ENCODE measurements at regions not wholly inside any gene's neighbourhood (a gene's known extent, or its start where the extent isn't known, plus 50 kb on each side); places are given as distances from the start of the nearest gene placed in this dataset.
"Not testable (repeated sequence)": the region's sequence is repeated elsewhere in the genome, so short reads cannot be mapped to it uniquely, and the experiment has no call there.

DNA sequence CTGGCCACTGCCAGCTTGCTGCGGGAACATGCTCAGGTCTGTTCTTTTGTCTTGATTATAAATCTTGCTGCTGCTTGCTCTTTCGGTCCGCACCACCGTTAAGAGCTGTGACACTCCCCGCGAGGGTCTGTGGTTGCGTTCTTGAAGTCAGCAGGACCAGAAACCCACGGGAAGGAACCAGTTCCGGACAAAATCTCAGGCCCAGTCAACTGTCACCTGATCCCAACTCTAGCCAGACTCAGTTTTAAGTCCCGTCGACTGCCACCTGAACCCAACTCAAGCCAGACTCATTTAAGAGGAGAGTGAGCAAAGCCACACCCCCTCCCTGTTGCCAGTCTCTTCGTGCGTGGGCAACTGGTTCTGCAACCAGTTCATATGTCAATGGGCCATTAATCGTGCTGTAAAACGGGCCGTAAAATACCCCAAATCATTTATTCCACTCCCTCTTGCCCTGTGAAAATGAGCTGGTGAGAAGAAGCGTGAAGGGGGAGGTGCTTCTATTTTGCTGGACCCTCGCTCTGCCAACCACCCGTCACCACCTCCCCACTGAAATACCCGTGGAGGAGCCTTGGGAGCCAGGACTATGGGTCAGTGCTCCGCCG lies 224.3 kb downstream of the NDUFA10 start:
- TF ChIP-seq, protein P1, sequence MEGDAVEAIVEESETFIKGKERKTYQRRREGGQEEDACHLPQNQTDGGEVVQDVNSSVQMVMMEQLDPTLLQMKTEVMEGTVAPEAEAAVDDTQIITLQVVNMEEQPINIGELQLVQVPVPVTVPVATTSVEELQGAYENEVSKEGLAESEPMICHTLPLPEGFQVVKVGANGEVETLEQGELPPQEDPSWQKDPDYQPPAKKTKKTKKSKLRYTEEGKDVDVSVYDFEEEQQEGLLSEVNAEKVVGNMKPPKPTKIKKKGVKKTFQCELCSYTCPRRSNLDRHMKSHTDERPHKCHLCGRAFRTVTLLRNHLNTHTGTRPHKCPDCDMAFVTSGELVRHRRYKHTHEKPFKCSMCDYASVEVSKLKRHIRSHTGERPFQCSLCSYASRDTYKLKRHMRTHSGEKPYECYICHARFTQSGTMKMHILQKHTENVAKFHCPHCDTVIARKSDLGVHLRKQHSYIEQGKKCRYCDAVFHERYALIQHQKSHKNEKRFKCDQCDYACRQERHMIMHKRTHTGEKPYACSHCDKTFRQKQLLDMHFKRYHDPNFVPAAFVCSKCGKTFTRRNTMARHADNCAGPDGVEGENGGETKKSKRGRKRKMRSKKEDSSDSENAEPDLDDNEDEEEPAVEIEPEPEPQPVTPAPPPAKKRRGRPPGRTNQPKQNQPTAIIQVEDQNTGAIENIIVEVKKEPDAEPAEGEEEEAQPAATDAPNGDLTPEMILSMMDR (IDR thresholded peaks at IDR 0.05; ENCODE audit: partially characterized antibody, unreplicated experiment) = no peak
- Mint-ChIP-seq H3K4me3 (ENCODE audit: unreplicated experiment) (no peak overlapping the region), H3K9me3 (ENCODE audit: unreplicated experiment) (peaks cover 2% of the 10 kb centered on the region), H3K36me3 (ENCODE audit: unreplicated experiment) (peaks cover 7% of the 10 kb centered on the region), H3K27ac (ENCODE audit: unreplicated experiment) (no peak overlapping the region), H3K4me1 (ENCODE audit: low read depth, unreplicated experiment) (peaks cover 6% of the 10 kb centered on the region), H3K27me3 (ENCODE audit: unreplicated experiment) (peaks cover 4% of the 10 kb centered on the region)
- DNase-seq = no peak

DNA sequence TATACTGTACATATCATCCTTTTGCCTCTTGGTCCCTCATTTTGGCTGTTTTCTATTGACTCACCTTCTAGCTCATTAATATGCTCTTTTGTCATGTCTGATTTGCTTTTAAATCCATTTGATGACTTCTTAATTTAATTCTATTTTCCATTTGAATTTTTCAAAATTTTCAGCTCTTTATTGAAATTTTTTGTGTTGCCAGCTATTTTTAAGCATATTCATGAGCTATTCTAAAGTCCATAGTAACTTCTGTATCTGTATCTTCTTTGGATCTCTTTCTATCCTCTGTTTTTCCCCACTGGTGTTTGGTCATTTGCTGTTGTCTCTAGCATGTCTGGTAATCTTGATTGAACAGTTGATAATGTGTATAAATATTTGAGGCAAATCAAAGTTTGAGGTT lies 227.8 kb downstream of the NDUFA10 start:
- Mint-ChIP-seq H3K4me1 (ENCODE audit: low read depth, unreplicated experiment) (peaks cover 8% of the 10 kb centered on the region), H3K27ac (ENCODE audit: unreplicated experiment) (peak overlapping the region; percentile 9), H3K36me3 (ENCODE audit: unreplicated experiment) (peaks cover 7% of the 10 kb centered on the region), H3K9me3 (ENCODE audit: unreplicated experiment) (peaks cover 1% of the 10 kb centered on the region), H3K27me3 (ENCODE audit: unreplicated experiment) (peaks cover 2% of the 10 kb centered on the region), H3K4me3 (ENCODE audit: unreplicated experiment) (no peak overlapping the region)
- no peak for DNase-seq
- TF ChIP-seq, protein P1 (IDR thresholded peaks at IDR 0.05; ENCODE audit: partially characterized antibody, unreplicated experiment) = no peak

DNA sequence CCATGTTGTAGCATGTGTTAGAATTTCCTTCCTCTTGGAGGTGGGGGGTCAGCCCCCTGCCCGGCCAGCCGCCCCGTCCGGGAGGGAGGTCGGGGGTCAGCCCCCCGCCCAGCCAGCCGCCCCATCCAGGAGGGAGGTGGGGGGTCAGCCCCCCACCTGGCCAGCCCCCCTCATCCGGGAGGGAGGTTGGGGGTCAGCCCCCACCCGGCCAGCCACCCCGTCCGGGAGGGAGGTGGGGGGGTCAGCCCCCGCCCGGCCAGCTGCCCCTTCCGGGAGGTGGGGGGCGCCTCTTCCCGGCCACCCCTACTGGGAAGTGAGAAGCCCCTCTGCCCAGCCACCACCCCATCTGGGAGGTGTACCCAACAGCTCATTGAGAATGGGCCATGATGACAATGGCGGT lies 229.4 kb downstream of the NDUFA10 start:
- H3K27me3 Mint-ChIP-seq (ENCODE audit: unreplicated experiment); DNase-seq; H3K9me3 Mint-ChIP-seq (ENCODE audit: unreplicated experiment); H3K4me3 Mint-ChIP-seq (ENCODE audit: unreplicated experiment); H3K36me3 Mint-ChIP-seq (ENCODE audit: unreplicated experiment): not testable (repeated sequence)
- peaks cover 15% of the 10 kb centered on the region for H3K4me1 Mint-ChIP-seq (ENCODE audit: low read depth, unreplicated experiment)
- peak overlapping the region; percentile 62 for H3K27ac Mint-ChIP-seq (ENCODE audit: unreplicated experiment)

DNA sequence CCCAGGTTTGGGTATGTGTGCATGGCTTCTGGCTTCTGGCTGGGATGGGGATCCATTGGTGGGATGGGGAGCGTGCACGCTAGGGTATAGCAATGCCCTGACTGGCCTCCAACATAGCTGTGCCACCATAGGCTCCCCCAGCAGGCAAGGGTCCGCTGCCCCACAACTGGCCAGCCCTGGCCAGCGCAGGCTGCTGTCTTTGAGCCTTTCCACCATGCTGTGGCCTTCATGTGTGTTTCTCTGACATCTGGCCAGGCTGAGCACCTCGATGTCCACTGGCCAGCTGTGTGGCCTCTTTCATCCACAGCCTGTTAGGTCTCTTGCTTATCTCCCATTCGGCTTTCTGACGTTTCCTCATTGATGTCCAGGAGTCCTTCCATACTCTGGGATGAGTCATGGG lies 231.3 kb downstream of the NDUFA10 start:
- Mint-ChIP-seq H3K4me3 (ENCODE audit: unreplicated experiment) (no peak overlapping the region), H3K27me3 (ENCODE audit: unreplicated experiment) (peaks cover 2% of the 10 kb centered on the region), H3K9me3 (ENCODE audit: unreplicated experiment) (peaks cover 1% of the 10 kb centered on the region), H3K36me3 (ENCODE audit: unreplicated experiment) (no peaks in the 10 kb centered on the region), H3K27ac (ENCODE audit: unreplicated experiment) (no peak overlapping the region), H3K4me1 (ENCODE audit: low read depth, unreplicated experiment) (peaks cover 18% of the 10 kb centered on the region)
- no peak for DNase-seq
- TF ChIP-seq, protein P1 (IDR thresholded peaks at IDR 0.05; ENCODE audit: partially characterized antibody, unreplicated experiment) = no peak

DNA sequence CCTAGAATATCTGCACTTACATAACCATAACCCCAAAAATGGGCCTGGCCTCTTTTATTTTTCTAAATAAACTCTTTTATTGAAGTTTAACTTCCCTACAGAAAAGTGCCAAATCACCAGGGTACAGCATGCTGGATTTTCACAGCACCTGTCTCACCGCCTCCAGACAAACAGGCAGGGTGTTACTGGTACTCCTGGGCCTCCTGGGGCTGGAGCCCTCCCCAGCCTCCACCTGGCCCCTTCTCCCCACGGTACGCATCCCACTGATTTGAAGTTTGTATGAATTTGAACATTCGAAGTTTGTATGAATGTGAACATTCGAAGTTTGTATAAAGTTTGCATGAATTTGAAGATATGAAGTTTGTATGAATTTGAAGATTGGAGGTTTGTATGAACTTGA lies 232.1 kb downstream of the NDUFA10 start:
- no peak overlapping the region for H3K27ac Mint-ChIP-seq (ENCODE audit: unreplicated experiment)
- H3K36me3 Mint-ChIP-seq (ENCODE audit: unreplicated experiment) = no peaks in the 10 kb centered on the region
- TF ChIP-seq, protein P1 (IDR thresholded peaks at IDR 0.05; ENCODE audit: partially characterized antibody, unreplicated experiment) = no peak
- H3K27me3 Mint-ChIP-seq (ENCODE audit: unreplicated experiment) = peaks cover 2% of the 10 kb centered on the region
- H3K9me3 Mint-ChIP-seq (ENCODE audit: unreplicated experiment) = peaks cover 1% of the 10 kb centered on the region
- peaks cover 18% of the 10 kb centered on the region for H3K4me1 Mint-ChIP-seq (ENCODE audit: low read depth, unreplicated experiment)
- DNase-seq = no peak
- H3K4me3 Mint-ChIP-seq (ENCODE audit: unreplicated experiment) = no peak overlapping the region
